Prostate gland (tissue), 2 donors: ENCODE measurements at regions not wholly inside any gene's neighbourhood (a gene's known extent, or its start where the extent isn't known, plus 50 kb on each side); places are given as distances from the start of the nearest gene placed in this dataset.

Experiments used
- POLR2A ChIP-seq: fragments of 450-650 bp; IDR thresholded peaks from one replicate; pipeline ENCODE4 v1.6.1; 2016; ENCODE audit warnings: antibody characterized with exemption, mild to moderate bottlenecking
- TF ChIP-seq, protein P1 (sequence below), 4 experiments: fragments of 200-600 bp in 2 of 4; fragments of 450-650 bp in 2 of 4; sonication (generic) in 2 of 4; IDR thresholded peaks; 1 replicate in 3 of 4; 2 replicates in 1 of 4; pipeline ENCODE4 v1.5.1; 2016 to 2019; ENCODE audit warnings: antibody characterized with exemption in 4 of 4, mild to moderate bottlenecking in 2 of 4, moderate library complexity in 2 of 4

DNA sequence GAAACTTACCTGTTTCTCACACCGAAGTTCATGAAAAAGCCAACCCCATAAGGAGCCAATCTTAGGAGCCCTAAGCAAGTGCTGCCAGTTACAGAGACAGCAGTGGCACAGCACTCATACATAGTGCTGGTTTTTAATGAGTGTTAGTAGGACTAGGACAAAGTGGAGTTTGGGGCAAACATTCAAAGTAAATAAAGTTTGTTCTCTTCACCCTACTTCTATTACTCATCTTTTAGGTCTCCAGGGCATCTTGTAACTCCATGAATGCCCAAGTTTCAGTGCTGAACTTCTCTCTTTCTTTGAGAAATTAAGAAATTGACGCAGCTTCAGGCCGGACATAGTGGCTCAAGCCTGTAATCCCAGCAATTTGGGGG, 584.7 kb downstream of the EBF1 start:
- TF ChIP-seq, protein P1, sequence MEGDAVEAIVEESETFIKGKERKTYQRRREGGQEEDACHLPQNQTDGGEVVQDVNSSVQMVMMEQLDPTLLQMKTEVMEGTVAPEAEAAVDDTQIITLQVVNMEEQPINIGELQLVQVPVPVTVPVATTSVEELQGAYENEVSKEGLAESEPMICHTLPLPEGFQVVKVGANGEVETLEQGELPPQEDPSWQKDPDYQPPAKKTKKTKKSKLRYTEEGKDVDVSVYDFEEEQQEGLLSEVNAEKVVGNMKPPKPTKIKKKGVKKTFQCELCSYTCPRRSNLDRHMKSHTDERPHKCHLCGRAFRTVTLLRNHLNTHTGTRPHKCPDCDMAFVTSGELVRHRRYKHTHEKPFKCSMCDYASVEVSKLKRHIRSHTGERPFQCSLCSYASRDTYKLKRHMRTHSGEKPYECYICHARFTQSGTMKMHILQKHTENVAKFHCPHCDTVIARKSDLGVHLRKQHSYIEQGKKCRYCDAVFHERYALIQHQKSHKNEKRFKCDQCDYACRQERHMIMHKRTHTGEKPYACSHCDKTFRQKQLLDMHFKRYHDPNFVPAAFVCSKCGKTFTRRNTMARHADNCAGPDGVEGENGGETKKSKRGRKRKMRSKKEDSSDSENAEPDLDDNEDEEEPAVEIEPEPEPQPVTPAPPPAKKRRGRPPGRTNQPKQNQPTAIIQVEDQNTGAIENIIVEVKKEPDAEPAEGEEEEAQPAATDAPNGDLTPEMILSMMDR (IDR thresholded peaks at IDR 0.05): no peak
- no peak for TF ChIP-seq POLR2A
